ENCODE measurements at regions not wholly inside any gene's neighbourhood (a gene's known extent, or its start where the extent isn't known, plus 50 kb on each side); places are given as distances from the start of the nearest gene placed in this dataset.
A peak's percentile ranks its signal among the peaks of the same experiment; 100 is the strongest.
"Not testable (repeated sequence)": the region's sequence is repeated elsewhere in the genome, so short reads cannot be mapped to it uniquely, and the experiment has no call there.

DNA sequence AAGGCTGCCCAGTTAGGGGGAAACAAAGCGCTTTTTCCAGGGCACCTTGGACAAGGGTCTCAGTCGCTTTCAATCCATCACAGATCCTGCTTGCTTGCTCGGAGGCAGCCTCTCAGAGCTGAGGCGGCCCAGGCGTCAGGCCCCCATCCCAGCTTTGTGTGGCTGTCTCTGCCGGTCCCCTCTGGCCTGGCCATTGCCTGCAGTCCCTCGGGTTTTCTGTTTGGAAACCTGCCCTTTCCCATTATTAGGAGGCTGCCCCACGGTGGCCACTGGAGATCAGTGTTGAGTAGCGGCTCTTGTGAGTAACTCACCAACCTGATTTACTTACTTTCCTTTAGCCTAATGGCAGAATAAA, 216.1 kb downstream of the GLRX3 start:
- no peak for DNase-seq

GRCh38 chr10:130353928-130354572, 217.9 kb downstream of the GLRX3 start:
- no peak for DNase-seq

DNA sequence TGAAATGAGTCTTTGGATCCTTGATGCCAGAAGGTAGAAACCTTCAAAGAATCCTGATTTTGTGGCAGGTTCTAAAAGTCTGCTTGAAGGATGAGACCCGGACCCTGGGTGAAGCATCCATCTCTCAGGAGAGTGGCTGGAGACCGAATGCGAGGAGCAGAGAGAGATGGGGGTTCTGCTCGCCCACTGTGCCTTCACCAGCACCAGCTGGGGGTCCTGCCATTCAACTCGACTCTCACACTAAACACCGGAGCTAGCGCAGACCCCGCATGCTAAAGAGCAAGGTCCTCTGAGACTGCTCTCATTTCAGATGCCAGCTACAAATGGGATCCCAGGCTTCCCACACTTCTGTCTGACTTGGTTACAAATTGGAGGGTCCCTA, 218.4 kb downstream of the GLRX3 start:
- DNase-seq, result no peak

GRCh38 chr10:130354976-130355795, 219.0 kb downstream of the GLRX3 start:
- no peak for DNase-seq

DNA sequence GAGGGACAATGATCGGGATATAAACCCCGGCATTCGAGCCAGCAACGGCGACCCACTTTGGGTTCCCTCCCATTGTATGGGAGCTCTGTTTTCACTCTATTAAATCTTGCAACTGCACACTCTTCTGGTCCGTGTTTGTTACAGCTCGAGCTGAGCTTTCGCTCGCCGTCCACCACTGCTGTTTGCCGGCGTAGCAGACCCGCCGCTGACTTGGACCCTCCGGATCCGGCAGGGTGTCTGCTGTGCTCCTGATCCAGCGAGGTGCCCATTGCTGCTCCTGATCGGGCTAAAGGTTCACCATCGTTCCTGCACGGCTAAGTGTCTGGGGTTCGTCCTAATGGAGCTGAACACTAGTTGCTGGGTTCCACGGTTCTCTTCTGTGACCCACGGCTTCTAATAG, 220.2 kb downstream of the GLRX3 start:
- not testable (repeated sequence) for DNase-seq

- DNase-seq, result no peak
Observed at GRCh38 chr10:130357226-130357625, 221.0 kb downstream of the GLRX3 start.

GRCh38 chr10:130357951-130358350, 221.8 kb downstream of the GLRX3 start:
- no peak for DNase-seq

DNA sequence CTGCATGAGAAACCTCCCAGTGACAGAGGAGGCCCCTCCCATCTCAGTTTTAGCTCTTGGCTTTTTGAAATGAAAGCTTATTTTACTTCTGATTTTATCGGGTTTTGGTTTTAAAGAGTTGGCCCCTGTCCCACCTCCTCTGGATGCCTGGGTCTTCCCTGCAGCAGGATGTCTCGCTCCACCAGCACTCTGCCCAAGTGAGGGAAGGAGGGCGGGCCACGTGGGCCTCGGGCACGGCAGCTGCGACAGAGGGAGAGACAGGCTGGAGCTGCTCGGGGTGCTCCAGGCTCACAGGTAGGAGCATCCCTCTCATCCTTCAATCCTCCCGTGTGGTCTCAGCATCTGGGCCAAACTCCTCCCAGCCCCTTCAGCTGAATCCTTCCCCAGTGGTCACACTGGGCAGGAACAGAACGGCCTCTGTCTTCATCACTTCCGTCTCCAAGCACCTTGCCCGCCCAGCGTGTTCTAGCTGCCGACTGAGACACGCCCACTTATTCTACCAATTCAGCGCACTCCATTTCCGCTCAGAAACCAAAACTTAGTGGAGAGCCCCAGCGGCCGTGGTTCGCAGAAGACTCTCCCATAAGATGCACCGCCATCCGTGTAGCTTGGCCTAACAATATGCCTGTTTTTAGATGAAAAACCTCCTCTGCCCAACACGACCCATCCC, 222.9 kb downstream of the GLRX3 start:
- no peak for DNase-seq

GRCh38 chr10:130359711-130360110, 223.5 kb downstream of the GLRX3 start:
- no peak for DNase-seq

DNA sequence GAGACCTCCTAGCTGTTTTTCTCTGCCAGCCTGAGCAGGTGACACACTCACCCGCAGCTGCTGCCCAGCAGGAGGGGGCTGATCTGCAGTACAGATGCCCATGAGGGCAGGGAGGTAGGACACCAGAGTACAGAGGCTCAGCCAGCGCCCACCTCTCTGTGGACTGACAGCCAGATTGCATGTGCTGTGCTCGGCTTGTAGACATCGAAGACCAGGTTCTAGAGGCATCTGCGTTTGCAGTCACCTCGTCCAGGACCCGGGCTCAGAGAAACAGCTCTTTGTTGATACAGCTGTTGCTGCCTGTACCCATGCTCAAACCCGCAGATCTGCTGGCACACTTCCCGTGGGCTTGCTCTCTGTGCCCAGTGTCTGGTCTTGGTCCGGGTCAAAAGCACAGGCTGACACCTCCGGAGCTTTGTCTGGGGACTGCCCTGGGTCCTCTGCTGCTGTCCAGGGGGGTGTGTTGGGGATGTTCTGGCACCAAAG, 224.7 kb downstream of the GLRX3 start:
- DNase-seq, result peak; percentile 59

DNA sequence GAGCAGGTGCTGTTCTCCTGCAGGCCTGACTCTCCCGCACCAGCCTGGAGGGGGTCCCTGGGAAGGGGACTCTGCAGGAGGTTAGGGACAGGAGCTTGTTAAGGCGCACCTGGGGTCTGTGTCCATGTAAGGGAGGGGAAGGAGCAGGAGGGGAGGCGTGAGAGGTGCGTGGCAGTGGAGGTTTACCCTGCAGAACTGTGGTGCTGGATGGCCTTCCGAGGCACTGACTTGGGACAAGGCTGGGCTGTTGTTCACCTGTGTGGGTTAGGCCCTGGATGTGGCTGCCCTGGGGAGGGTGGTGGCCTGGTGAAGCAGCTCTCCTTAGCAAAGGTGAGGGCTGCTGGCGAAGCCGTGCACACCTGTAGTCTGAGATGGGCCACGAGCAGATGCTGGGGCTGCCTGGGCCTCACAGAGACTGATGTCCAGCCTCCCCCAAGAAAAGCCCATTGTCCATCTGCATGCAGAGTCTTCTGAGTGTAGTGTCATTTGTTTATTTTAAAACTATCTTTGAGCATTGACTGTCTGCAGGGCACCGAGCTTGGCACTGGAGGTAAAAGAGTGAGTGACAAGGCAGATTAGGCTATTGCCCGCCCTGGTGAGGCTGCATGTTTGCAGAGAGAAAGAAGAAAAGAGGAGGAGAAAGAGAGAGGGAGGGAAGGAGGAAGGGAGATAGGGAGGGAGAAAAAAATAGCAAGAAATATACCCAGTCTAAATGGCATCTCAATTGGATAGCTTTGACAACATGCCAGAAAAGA, 225.3 kb downstream of the GLRX3 start:
- DNase-seq, result no peak

DNA sequence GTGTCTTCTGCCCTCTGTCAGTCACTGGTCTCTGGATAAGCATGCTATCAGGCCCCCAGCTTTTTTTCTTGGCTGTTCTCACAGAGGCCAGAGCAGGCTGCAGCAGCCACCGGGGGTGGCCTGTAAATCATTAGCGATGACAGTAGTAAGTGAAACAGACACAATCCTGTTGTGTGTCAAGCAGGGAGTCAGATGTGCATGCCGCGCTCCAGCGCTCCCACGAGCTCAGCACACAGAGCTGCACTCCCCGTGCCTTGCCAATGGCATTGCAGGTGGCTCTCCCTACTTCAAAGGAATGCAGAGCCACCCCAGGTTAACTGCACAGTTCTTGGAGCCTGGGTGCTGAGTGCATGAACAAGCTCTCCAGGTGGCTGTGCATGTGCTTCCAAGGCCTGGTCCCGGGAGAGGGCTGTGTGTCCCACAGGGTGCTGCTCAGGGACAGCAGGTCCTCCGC, 226.1 kb downstream of the GLRX3 start:
- DNase-seq, result peak; percentile 62

DNA sequence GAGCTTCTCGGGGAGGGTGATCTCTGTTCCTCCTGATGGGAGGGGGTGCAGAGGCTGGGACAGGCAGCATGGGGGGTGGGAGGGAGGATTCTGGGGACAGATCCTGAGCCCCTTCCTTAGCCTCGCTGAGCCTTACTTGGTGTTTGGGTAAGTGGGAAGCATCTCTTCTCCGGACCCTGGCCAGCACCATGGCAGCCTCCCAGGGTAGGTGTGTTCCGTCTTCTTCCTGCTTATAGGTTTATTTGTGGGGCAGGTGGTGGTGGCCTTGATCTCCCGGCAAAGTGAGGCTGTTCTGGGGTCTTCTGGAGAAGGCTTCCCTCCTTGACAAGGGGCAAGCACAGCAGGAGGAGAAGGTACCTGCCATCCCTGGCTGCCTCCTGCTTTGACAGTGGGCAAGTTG, 226.9 kb downstream of the GLRX3 start:
- peak; percentile 17 for DNase-seq

DNA sequence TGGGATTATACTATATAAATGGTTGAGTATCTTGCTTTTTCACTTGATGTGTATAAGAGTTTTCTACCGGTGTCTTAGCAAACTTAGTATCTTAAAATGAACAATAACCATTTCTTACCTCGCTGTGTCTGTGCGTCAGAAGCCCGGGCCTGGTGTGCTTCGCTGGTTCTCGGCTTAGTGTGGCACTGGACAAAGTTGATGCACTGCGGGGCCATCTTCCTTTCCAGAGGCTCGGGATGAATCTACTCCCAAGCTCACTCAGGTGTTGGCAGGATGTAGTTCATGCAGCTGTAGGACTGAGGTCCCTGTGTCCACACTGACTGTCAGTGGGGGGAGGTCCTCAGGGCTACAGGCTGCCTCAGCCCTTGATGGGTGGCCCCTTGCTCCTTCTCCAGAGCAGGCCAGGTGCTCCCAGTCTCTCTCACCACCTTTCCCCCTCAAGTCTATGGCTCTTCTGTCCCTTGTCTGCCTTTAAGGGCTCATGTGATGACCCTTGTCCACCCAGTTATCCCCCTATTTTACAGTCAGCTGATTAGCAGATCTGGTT, 227.8 kb downstream of the GLRX3 start:
- no peak for DNase-seq

DNA sequence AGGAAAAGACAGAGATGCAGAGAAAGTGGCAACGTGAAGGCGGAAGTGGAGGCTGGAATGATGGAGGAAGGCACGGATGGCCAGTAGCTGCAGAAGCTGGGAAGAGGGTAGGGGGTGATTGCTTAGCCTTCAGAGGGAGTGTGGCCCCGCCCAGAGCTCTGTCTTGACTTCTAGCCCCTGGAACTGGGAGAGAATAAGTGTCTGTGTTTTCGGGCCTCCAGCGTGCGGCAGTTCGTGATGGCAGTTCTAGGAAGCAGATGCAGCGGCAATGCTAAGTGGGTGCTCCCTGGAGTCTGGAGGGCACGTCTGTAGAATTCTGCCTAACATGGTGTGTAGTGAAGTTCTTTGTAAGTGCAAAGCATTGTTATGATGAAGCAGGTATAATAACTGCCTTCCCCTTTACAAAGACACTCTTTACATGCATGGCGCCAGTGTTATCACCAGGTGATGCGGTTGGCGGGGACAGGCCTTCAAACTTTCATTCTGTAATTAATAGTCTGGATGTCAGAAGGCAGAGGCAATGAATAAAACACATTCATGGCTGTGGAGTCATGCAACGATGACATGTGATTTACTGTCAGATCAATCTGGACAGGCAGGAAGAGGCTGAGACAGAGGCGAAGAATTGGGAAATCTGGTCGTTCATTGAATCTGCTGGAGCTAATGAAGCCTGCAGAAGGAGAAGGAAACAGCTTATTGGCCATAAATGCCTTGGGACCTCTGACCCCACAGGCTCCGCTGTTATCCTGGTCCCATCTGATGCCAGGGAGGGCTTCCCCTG, 228.6 kb downstream of the GLRX3 start:
- DNase-seq, result no peak

- DNase-seq, result no peak
Observed at GRCh38 chr10:130368761-130369560, 232.8 kb downstream of the GLRX3 start.

- no peak for DNase-seq
Observed at GRCh38 chr10:130369645-130370381, 233.6 kb downstream of the GLRX3 start.

- DNase-seq, result no peak
Observed at GRCh38 chr10:130370721-130371120, 234.5 kb downstream of the GLRX3 start.

GRCh38 chr10:130371156-130371555, 235.0 kb downstream of the GLRX3 start:
- no peak for DNase-seq

DNA sequence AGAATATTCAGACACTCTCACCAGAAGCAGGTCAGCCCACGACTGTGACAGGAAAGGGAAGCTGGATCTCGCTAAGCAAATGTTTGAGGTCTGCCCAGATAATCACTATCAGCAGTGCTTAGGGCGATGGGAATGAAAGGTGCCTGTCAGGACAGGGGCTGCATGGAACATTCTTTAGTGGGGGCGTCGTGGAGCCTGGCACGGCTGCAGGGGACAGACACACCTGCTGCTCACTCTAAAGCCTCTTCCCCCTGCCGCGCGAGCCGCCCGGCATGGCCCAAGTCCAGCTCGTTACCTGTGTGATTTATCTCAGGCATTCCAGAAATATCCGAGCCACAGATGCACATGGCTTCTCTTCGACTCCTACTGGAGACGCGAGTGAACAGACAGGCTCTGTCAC, 235.5 kb downstream of the GLRX3 start:
- DNase-seq, result no peak

Data from NCI-H2171 treated with DMSO at 0.1 percent for 48 hours (cell line).